PC-9 (cell line): ENCODE measurements at regions not wholly inside any gene's neighbourhood (a gene's known extent, or its start where the extent isn't known, plus 50 kb on each side); places are given as distances from the start of the nearest gene placed in this dataset.

Experiments
- CTCF ChIP-seq: fragments of 200-600 bp; sonication (generic); conservative IDR thresholded peaks from 2 replicates; pipeline ENCODE4 v1.6.1; 2017; ENCODE audit warnings: mixed run types, antibody characterized with exemption, mild to moderate bottlenecking, moderate library complexity
- EZH2 ChIP-seq: fragments of 200-600 bp; sonication (generic); IDR thresholded peaks from 2 replicates; pipeline ENCODE4 v1.8.0; 2017; ENCODE audit warnings: antibody characterized with exemption, low read depth

GRCh38 chr2:14530506-14530905, 102.0 kb upstream of the LRATD1 start:
- TF ChIP-seq CTCF (no peak), EZH2 (no peak)
